Tibial nerve (tissue), 3 donors: ENCODE measurements at regions not wholly inside any gene's neighbourhood (a gene's known extent, or its start where the extent isn't known, plus 50 kb on each side); places are given as distances from the start of the nearest gene placed in this dataset.

Experiments used
- POLR2A ChIP-seq, 2 donors: fragments of 450-650 bp; IDR thresholded peaks; one replicate each; pipeline ENCODE4 v1.6.1; 2017; ENCODE audit warnings: antibody characterized with exemption in 2 of 2, mild to moderate bottlenecking in 2 of 2, moderate library complexity in 2 of 2
- TF ChIP-seq, protein P1 (sequence below), 5 experiments: fragments of 200-600 bp in 3 of 5; fragments of 450-650 bp in 2 of 5; sonication (generic) in 3 of 5; IDR thresholded peaks; one replicate each; pipeline ENCODE4 v1.5.1; 2016 to 2019; ENCODE audit warnings: antibody characterized with exemption in 5 of 5, mild to moderate bottlenecking in 3 of 5, moderate library complexity in 2 of 5

DNA sequence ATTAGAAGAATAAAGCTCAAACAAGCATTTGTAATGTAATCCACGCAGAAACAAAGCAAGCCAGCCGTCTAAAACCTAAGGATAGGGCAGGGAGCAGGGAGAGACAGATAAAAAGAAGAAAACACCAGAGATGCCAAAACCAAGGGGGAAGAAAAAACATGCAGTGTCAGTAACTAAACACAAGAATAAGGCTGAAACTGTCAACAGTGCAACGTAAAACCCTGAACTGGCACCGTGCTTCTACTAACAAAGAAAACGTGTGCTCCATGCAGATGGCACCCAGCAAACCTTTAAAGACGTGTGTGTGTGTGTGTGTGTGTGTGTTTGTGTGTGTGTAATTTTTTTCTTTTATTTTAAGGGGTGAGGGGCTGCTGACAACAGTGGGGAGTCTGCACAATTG, 88.4 kb upstream of the TAB2 start:
- no peak for TF ChIP-seq POLR2A (IDR thresholded peaks at IDR 0.05)
- TF ChIP-seq, protein P1, sequence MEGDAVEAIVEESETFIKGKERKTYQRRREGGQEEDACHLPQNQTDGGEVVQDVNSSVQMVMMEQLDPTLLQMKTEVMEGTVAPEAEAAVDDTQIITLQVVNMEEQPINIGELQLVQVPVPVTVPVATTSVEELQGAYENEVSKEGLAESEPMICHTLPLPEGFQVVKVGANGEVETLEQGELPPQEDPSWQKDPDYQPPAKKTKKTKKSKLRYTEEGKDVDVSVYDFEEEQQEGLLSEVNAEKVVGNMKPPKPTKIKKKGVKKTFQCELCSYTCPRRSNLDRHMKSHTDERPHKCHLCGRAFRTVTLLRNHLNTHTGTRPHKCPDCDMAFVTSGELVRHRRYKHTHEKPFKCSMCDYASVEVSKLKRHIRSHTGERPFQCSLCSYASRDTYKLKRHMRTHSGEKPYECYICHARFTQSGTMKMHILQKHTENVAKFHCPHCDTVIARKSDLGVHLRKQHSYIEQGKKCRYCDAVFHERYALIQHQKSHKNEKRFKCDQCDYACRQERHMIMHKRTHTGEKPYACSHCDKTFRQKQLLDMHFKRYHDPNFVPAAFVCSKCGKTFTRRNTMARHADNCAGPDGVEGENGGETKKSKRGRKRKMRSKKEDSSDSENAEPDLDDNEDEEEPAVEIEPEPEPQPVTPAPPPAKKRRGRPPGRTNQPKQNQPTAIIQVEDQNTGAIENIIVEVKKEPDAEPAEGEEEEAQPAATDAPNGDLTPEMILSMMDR (IDR thresholded peaks at IDR 0.05), result no peak
